GM20000 (cell line): ENCODE measurements at regions not wholly inside any gene's neighbourhood (a gene's known extent, or its start where the extent isn't known, plus 50 kb on each side); places are given as distances from the start of the nearest gene placed in this dataset.

Experiments used
- DNase-seq: peaks from one replicate; pipeline ENCODE4 v3.0.0; 2012; ENCODE audit warnings: low spot score
- CTCF ChIP-seq: IDR thresholded peaks from 2 replicates; pipeline ENCODE4 v1.5.1; 2012; ENCODE audit warnings: mild to moderate bottlenecking, control low read depth; ENCODE audit errors: extremely low read depth, missing control alignments

GRCh38 chr3:72113564-72113963 lies 328.6 kb upstream of the PROK2 start:
- no peak for DNase-seq
- no peak for TF ChIP-seq CTCF

- TF ChIP-seq CTCF: no peak
- DNase-seq: no peak
Measured at GRCh38 chr3:72112435-72112834, 327.5 kb upstream of the PROK2 start.

GRCh38 chr3:72111265-72112205 lies 326.6 kb upstream of the PROK2 start:
- no peak for TF ChIP-seq CTCF
- DNase-seq: no peak

GRCh38 chr3:72109327-72110259 lies 324.6 kb upstream of the PROK2 start:
- no peak for TF ChIP-seq CTCF
- DNase-seq: no peak

- no peak for TF ChIP-seq CTCF
- DNase-seq: no peak
Measured at GRCh38 chr3:72105306-72105705, 320.4 kb upstream of the PROK2 start.

- no peak for TF ChIP-seq CTCF
- no peak for DNase-seq
Measured at GRCh38 chr3:72102112-72102616, 317.2 kb upstream of the PROK2 start.
